ENCODE measurements at regions not wholly inside any gene's neighbourhood (a gene's known extent, or its start where the extent isn't known, plus 50 kb on each side); places are given as distances from the start of the nearest gene placed in this dataset.
A peak's percentile ranks its signal among the peaks of the same experiment; 100 is the strongest.
"Not testable (repeated sequence)": the region's sequence is repeated elsewhere in the genome, so short reads cannot be mapped to it uniquely, and the experiment has no call there.

- Histone ChIP-seq H3K27me3 (no peaks in the 10 kb centered on the region), H3K4me1 (peaks cover 0 to 27% (median 0%) of the 10 kb centered on the region in 3 donors), H3K9me3 (no peaks in the 10 kb centered on the region), H3K4me3 (no peak overlapping the region), H3K36me3 (no peaks in the 10 kb centered on the region), H3K27ac (no peak overlapping the region)
- WGBS, 2 donors (ENCODE audit: low coverage in 1 of 2) = 38 to 71% methylated on average over 1 to 3 of the region's 3 CpGs
- peak; percentile 43 for ATAC-seq
- TF ChIP-seq POLR2AphosphoS5 (IDR thresholded peaks at IDR 0.05) (no peak), POLR2A (IDR thresholded peaks at IDR 0.05) (no peak), EP300 (IDR thresholded peaks at IDR 0.05) (no peak), CTCF (IDR thresholded peaks at IDR 0.05) (no peak)
Measured at GRCh38 chr4:54400802-54401201, 171.7 kb downstream of the PDGFRA start.

- TF ChIP-seq POLR2A (IDR thresholded peaks at IDR 0.05) (no peak), CTCF (IDR thresholded peaks at IDR 0.05) (no peak), POLR2AphosphoS5 (IDR thresholded peaks at IDR 0.05) (no peak), EP300 (IDR thresholded peaks at IDR 0.05) (no peak)
- WGBS, 2 donors (ENCODE audit: low coverage in 1 of 2) = 64 to 87% methylated on average over 6 to 9 of the region's 15 CpGs
Measured at GRCh38 chr4:54402880-54403480, 173.9 kb downstream of the PDGFRA start.

GRCh38 chr4:54403700-54404453 is 174.8 kb downstream of the PDGFRA start:
- Histone ChIP-seq H3K27me3 (no peaks in the 10 kb centered on the region), H3K36me3 (no peaks in the 10 kb centered on the region), H3K27ac (no peak overlapping the region), H3K9me3 (no peaks in the 10 kb centered on the region), H3K4me3 (no peak overlapping the region), H3K4me1 (peaks cover 0 to 26% (median 0%) of the 10 kb centered on the region in 3 donors)
- 88 to 94% methylated on average over 2 to 3 of the region's 5 CpGs for WGBS, 2 donors (ENCODE audit: low coverage in 1 of 2)
- no peak for ATAC-seq
- TF ChIP-seq CTCF (IDR thresholded peaks at IDR 0.05) = no peak
- no peak for TF ChIP-seq EP300 (IDR thresholded peaks at IDR 0.05)
- TF ChIP-seq POLR2A (IDR thresholded peaks at IDR 0.05) = no peak
- TF ChIP-seq POLR2AphosphoS5 (IDR thresholded peaks at IDR 0.05) = no peak

More at GRCh38 chr4:54402880-54403480, 173.9 kb downstream of the PDGFRA start:
- Histone ChIP-seq H3K9me3 (no peaks in the 10 kb centered on the region), H3K27ac (peak overlapping the region in 1 of 4 donors; percentile 32), H3K27me3 (no peaks in the 10 kb centered on the region), H3K4me3 (no peak overlapping the region), H3K36me3 (no peaks in the 10 kb centered on the region), H3K4me1 (peaks cover 0 to 30% (median 0%) of the 10 kb centered on the region in 3 donors)
- ATAC-seq = no peak

GRCh38 chr4:54409270-54409817 is 180.3 kb downstream of the PDGFRA start:
- WGBS, 2 donors (ENCODE audit: low coverage in 1 of 2) = 47 to 65% methylated on average over 6 of the region's 7 CpGs
- peaks cover 0 to 11% (median 0%) of the 10 kb centered on the region in 3 donors for H3K4me1 ChIP-seq
- not testable (repeated sequence) for ATAC-seq, H3K9me3 ChIP-seq, H3K4me3 ChIP-seq, H3K36me3 ChIP-seq, H3K27me3 ChIP-seq
- H3K27ac ChIP-seq = peak overlapping the region in 1 of 4 donors; percentile 1

- ATAC-seq = no peak
- Histone ChIP-seq H3K4me1 (no peaks in the 10 kb centered on the region), H3K27me3 (no peaks in the 10 kb centered on the region), H3K36me3 (no peaks in the 10 kb centered on the region), H3K9me3 (no peaks in the 10 kb centered on the region), H3K4me3 (no peak overlapping the region), H3K27ac (no peak overlapping the region)
- TF ChIP-seq POLR2A (IDR thresholded peaks at IDR 0.05) (no peak), POLR2AphosphoS5 (IDR thresholded peaks at IDR 0.05) (no peak), EP300 (IDR thresholded peaks at IDR 0.05) (no peak), CTCF (IDR thresholded peaks at IDR 0.05) (no peak)
Measured at GRCh38 chr4:54414545-54414944, 185.5 kb downstream of the PDGFRA start.
